ENCODE measurements at regions not wholly inside any gene's neighbourhood (a gene's known extent, or its start where the extent isn't known, plus 50 kb on each side); places are given as distances from the start of the nearest gene placed in this dataset.

GRCh38 chr11:33479231-33479630 is 221.4 kb downstream of the C11orf91 start:
- Histone ChIP-seq H3K4me3 (ENCODE audit: low read length in 3 of 3) (no peak overlapping the region), H3K36me3 (ENCODE audit: control insufficient read depth in 2 of 3, insufficient read depth in 3 of 3, low read length in 3 of 3) (no peaks in the 10 kb centered on the region), H3K27ac (ENCODE audit: low read depth in 2 of 2, low read length in 2 of 2) (no peak overlapping the region), H3K4me1 (ENCODE audit: control insufficient read depth in 2 of 3, insufficient read depth in 2 of 3, low read depth in 1 of 3, low read length in 3 of 3) (peaks cover 0 to 5% (median 5%) of the 10 kb centered on the region in 3 donors), H3K9ac (ENCODE audit: low read length in 3 of 3) (no peak overlapping the region), H3K9me3 (ENCODE audit: control insufficient read depth in 2 of 3, insufficient read depth in 1 of 3, low read length in 3 of 3) (no peaks in the 10 kb centered on the region), H3K27me3 (ENCODE audit: control insufficient read depth, insufficient read depth, low read length) (no peaks in the 10 kb centered on the region)
- intact Hi-C loops (cut with DNase I): no loop called here
- no peak for TF ChIP-seq CTCF (IDR thresholded peaks at IDR 0.05; ENCODE audit: borderline replicate concordance, extremely low read depth, insufficient read depth)
- no peak for FAIRE-seq
- no peak for DNase-seq

DNA sequence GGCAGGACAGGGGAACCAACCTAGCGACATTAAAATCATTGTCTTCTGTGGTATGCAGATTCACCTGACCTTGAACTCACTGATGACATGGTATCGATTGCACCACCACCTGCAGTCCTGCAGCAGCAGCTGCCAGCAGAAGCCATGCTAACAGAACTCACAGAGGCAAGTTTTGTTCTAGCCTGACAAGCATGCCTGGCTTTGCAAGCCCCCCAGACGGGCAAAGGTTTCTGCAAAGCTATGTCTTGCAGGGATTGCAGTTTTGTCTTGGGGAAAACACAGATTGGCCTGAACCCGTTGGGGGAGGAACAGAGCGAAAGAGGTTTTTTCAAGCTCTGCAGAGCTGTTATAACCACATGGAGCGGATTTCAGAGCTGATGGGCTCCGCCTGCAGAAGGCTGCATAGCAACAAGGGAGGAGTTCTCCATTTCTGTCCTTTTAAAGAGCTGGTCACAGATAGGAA is 221.0 kb downstream of the HIPK3 start:
- H3K4me3 ChIP-seq (ENCODE audit: low read length in 3 of 3): no peak overlapping the region
- intact Hi-C loops (cut with DNase I): no loop called here
- H3K27me3 ChIP-seq (ENCODE audit: control insufficient read depth, insufficient read depth, low read length): no peaks in the 10 kb centered on the region
- peak in 3 of 5 donors; percentile 29 to 47 (median 45) for DNase-seq
- no peaks in the 10 kb centered on the region for H3K36me3 ChIP-seq (ENCODE audit: control insufficient read depth in 2 of 3, insufficient read depth in 3 of 3, low read length in 3 of 3)
- no peak for TF ChIP-seq CTCF (IDR thresholded peaks at IDR 0.05; ENCODE audit: borderline replicate concordance, extremely low read depth, insufficient read depth)
- no peaks in the 10 kb centered on the region for H3K9me3 ChIP-seq (ENCODE audit: control insufficient read depth in 2 of 3, insufficient read depth in 1 of 3, low read length in 3 of 3)
- H3K9ac ChIP-seq (ENCODE audit: low read length in 3 of 3): no peak overlapping the region
- H3K27ac ChIP-seq (ENCODE audit: low read depth in 2 of 2, low read length in 2 of 2): no peak overlapping the region
- H3K4me1 ChIP-seq (ENCODE audit: control insufficient read depth in 2 of 3, insufficient read depth in 2 of 3, low read depth in 1 of 3, low read length in 3 of 3): peaks cover 0 to 5% (median 5%) of the 10 kb centered on the region in 3 donors
- FAIRE-seq: no peak

DNA sequence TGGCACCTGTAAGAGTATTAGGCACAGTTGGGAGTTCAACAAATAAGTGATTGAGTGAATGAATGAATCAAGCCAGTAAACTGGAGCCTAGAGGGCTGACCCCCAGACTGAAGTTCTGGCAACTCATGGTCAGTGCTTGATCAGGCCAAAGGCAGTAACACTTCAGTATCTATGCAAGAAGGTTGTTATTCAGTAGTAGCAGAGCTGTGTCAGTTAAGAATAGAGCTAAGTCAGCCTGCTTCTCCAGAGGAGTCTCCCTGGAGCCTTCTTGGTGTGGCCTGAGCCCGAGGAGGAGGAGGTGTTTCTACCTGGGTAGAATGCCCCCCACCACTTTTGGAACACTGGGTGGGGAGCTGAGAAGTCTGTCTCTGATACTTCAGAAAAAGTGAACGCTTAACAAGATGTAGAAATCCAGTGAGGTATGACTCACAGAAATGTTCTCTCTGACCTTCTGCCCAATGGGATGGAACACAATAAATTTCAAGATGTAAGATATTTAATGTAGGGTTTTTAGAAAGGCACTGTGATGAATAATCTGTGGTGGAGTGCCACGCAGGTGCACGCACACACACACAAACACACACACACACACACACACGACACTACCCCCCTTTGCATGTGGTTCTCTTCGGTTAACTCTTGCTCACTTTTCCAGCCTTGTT is 219.9 kb downstream of the HIPK3 start:
- FAIRE-seq (no peak), DNase-seq (peak in 1 of 5 donors; percentile 4)
- Histone ChIP-seq H3K4me1 (ENCODE audit: control insufficient read depth in 2 of 3, insufficient read depth in 2 of 3, low read depth in 1 of 3, low read length in 3 of 3) (peaks cover 0 to 5% (median 5%) of the 10 kb centered on the region in 3 donors), H3K9ac (ENCODE audit: low read length in 3 of 3) (no peak overlapping the region), H3K9me3 (ENCODE audit: control insufficient read depth in 2 of 3, insufficient read depth in 1 of 3, low read length in 3 of 3) (no peaks in the 10 kb centered on the region), H3K36me3 (ENCODE audit: control insufficient read depth in 2 of 3, insufficient read depth in 3 of 3, low read length in 3 of 3) (no peaks in the 10 kb centered on the region), H3K27ac (ENCODE audit: low read depth in 2 of 2, low read length in 2 of 2) (no peak overlapping the region), H3K4me3 (ENCODE audit: low read length in 3 of 3) (no peak overlapping the region), H3K27me3 (ENCODE audit: control insufficient read depth, insufficient read depth, low read length) (no peaks in the 10 kb centered on the region)
- TF ChIP-seq CTCF (IDR thresholded peaks at IDR 0.05; ENCODE audit: borderline replicate concordance, extremely low read depth, insufficient read depth): no peak
- intact Hi-C loops (cut with DNase I): no loop called here
